ENCODE measurements at regions not wholly inside any gene's neighbourhood (a gene's known extent, or its start where the extent isn't known, plus 50 kb on each side); places are given as distances from the start of the nearest gene placed in this dataset.

- Histone ChIP-seq H3K4ac (replicated peaks; ENCODE audit: insufficient read length, low read depth, low read length) (no peak overlapping the region), H3K18ac (ENCODE audit: extremely low read depth, low read length) (no peak overlapping the region), H4K5ac (ENCODE audit: insufficient read length, low read depth, low read length) (no peak overlapping the region), H2BK15ac (ENCODE audit: low read length) (no peak overlapping the region), H3K27me3 (replicated peaks in 1 of 4; ENCODE audit: control insufficient read depth in 3 of 4, extremely low read depth in 1 of 4, insufficient read depth in 3 of 4, low read length in 3 of 4) (no peaks in the 10 kb centered on the region), H3K23me2 (ENCODE audit: low read depth, low read length) (no peaks in the 10 kb centered on the region; the same call in 1 of the 2 replicates), H3K23ac (ENCODE audit: insufficient read length) (no peak overlapping the region), H3K4me3 (ENCODE audit: extremely low read depth in 1 of 4, insufficient read depth in 2 of 4, low read depth in 3 of 4, low read length in 4 of 4) (no peak overlapping the region), H3K14ac (ENCODE audit: insufficient read length) (no peak overlapping the region), H4K20me1 (replicated peaks in 1 of 2; ENCODE audit: control insufficient read depth in 1 of 2, insufficient read depth in 2 of 2, low read length in 2 of 2) (no peaks in the 10 kb centered on the region), H2AK5ac (ENCODE audit: low read depth, low read length) (no peak overlapping the region), H3K9ac (replicated peaks in 1 of 4; ENCODE audit: extremely low read depth in 1 of 4, low read depth in 3 of 4, low read length in 3 of 4) (no peak overlapping the region), H2BK12ac (ENCODE audit: low read depth, low read length) (no peak overlapping the region), H2BK120ac (replicated peaks; ENCODE audit: low read depth, low read length) (no peak overlapping the region), H2AFZ (ENCODE audit: low read length) (0 out of 2 replicates have a peak overlapping the region, but pooled peaks have one; percentile 39), H3K79me1 (ENCODE audit: low read depth, low read length) (no peaks in the 10 kb centered on the region), H4K8ac (ENCODE audit: extremely low read depth, insufficient read depth, low read length) (no peak overlapping the region), H3K27ac (ENCODE audit: low read depth, low read length) (no peak overlapping the region), H3K9me3 (ENCODE audit: insufficient read depth in 2 of 2, low read depth in 1 of 2, low read length in 1 of 2) (no peaks in the 10 kb centered on the region), H3K56ac (replicated peaks; ENCODE audit: insufficient read length, low read depth, low read length) (no peak overlapping the region), H4K91ac (replicated peaks; ENCODE audit: insufficient read length, low read length) (no peak overlapping the region), H2BK5ac (ENCODE audit: low read depth, low read length) (no peak overlapping the region), H3K36me3 (ENCODE audit: control insufficient read depth in 2 of 4, insufficient read depth in 4 of 4, low read length in 3 of 4) (no peaks in the 10 kb centered on the region), H3K4me2 (ENCODE audit: insufficient read depth in 1 of 2, low read depth in 2 of 2, low read length in 2 of 2) (no peak overlapping the region), H2BK20ac (ENCODE audit: low read length) (no peak overlapping the region), H3K4me1 (replicated peaks in 1 of 4; ENCODE audit: control insufficient read depth in 3 of 4, insufficient read depth in 4 of 4, low read length in 3 of 4) (no peaks in the 10 kb centered on the region), H3K79me2 (ENCODE audit: control insufficient read depth in 1 of 2, insufficient read depth in 2 of 2, low read length in 2 of 2) (no peaks in the 10 kb centered on the region)
- DNase-seq (ENCODE audit: low read depth in 1 of 2, low spot score in 2 of 2): no peak
- no peak for FAIRE-seq
- ChIA-PET POLR2A (ENCODE audit: partially characterized antibody) (no interaction called here), CTCF (ENCODE audit: partially characterized antibody) (no interaction called here)
- WGBS, 2 experiments (ENCODE audit: extremely low coverage in 1 of 2, insufficient coverage in 1 of 2, insufficient read length in 1 of 2, insufficient replicate concordance in 2 of 2, low coverage in 1 of 2, low lambda C conversion rate in 2 of 2, missing lambda C conversion rate in 1 of 2): 85% methylated on average over 4 of the region's 4 CpGs; no CpG with 5 or more reads in 1 of the 2 experiments
- no peak for TF ChIP-seq ASH2L (IDR thresholded peaks at IDR 0.05; ENCODE audit: low read length)
Observed at GRCh38 chr1:242623119-242623518, 98.6 kb upstream of the PLD5 start.
